HepG2 (cell line): ENCODE measurements at regions not wholly inside any gene's neighbourhood (a gene's known extent, or its start where the extent isn't known, plus 50 kb on each side); places are given as distances from the start of the nearest gene placed in this dataset.

Experiments
- CREB1 ChIP-seq, 2 experiments: fragments of 450-650 bp in 1 of 2; IDR thresholded peaks; 2 replicates each; pipeline ENCODE4 v1.6.1; 2016 to 2017; ENCODE audit warnings: control low read depth in 1 of 2, mild to moderate bottlenecking in 1 of 2, missing compliant biosample characterization in 1 of 2, missing genetic modification characterization in 1 of 2
- EEA1 ChIP-seq: sonication (generic); formaldehyde crosslinking; IDR thresholded peaks from 2 replicates; pipeline ENCODE4 v1.5.1; 2020; ENCODE audit warnings: mild to moderate bottlenecking, missing genetic modification reagents, borderline replicate concordance
- FIP1L1 ChIP-seq: fragments of 200-400 bp; formaldehyde crosslinking; IDR thresholded peaks from 2 replicates; pipeline ENCODE4 v1.6.1; 2018; ENCODE audit warnings: low read depth, mild to moderate bottlenecking, low read length, moderate library complexity, borderline replicate concordance; ENCODE audit not compliant: insufficient read depth
- FOXP4 ChIP-seq: sonication (generic); formaldehyde crosslinking; IDR thresholded peaks from 2 replicates; pipeline ENCODE4 v1.4.0; 2020; ENCODE audit warnings: missing genetic modification reagents
- GABPA ChIP-seq, 2 experiments: IDR thresholded peaks; 2 replicates each; pipeline ENCODE4 v1.6.1; 2011 to 2016; ENCODE audit warnings: low read depth in 2 of 2, low read length in 1 of 2, missing biosample characterization in 1 of 2, missing genetic modification characterization in 1 of 2
- GFI1 ChIP-seq: sonication (generic); formaldehyde crosslinking; IDR thresholded peaks from 2 replicates; pipeline ENCODE4 v1.5.0; 2020; ENCODE audit warnings: missing genetic modification reagents, mild to moderate bottlenecking, borderline replicate concordance
- KLF11 ChIP-seq: IDR thresholded peaks from 2 replicates; pipeline ENCODE4 v1.6.1; 2016; ENCODE audit warnings: missing compliant biosample characterization
- MED8 ChIP-seq: sonication (generic); formaldehyde crosslinking; IDR thresholded peaks from 2 replicates; pipeline ENCODE4 v1.8.1; 2023; ENCODE audit warnings: mild to moderate bottlenecking, missing genetic modification reagents; ENCODE audit not compliant: insufficient replicate concordance
- MTERF4 ChIP-seq: sonication (generic); formaldehyde crosslinking; IDR thresholded peaks from 2 replicates; pipeline ENCODE4 v1.8.0; 2023; ENCODE audit warnings: mild to moderate bottlenecking, missing genetic modification reagents
- NONO ChIP-seq, 2 experiments: fragments of 450-650 bp in 1 of 2; sonication (generic) in 1 of 2; formaldehyde crosslinking in 1 of 2; IDR thresholded peaks in 1 of 2; conservative IDR thresholded peaks in 1 of 2; 2 replicates each; pipeline versions ENCODE4 v1.6.1 to v1.8.0; 2017 to 2022; ENCODE audit warnings: mild to moderate bottlenecking in 1 of 2, missing genetic modification reagents in 1 of 2, moderate library complexity in 1 of 2
- SNAI1 ChIP-seq: sonication (generic); formaldehyde crosslinking; IDR thresholded peaks from 2 replicates; pipeline ENCODE4 v1.5.0; 2020; ENCODE audit warnings: mild to moderate bottlenecking, missing genetic modification reagents, borderline replicate concordance
- SP2 ChIP-seq: sonication (generic); formaldehyde crosslinking; IDR thresholded peaks from 2 replicates; pipeline ENCODE4 v1.5.1; 2020; ENCODE audit warnings: mild to moderate bottlenecking, missing genetic modification reagents
- THAP8 ChIP-seq: sonication (generic); formaldehyde crosslinking; IDR thresholded peaks from 2 replicates; pipeline ENCODE4 v1.5.1; 2020; ENCODE audit warnings: missing genetic modification reagents, mild to moderate bottlenecking, borderline replicate concordance
- ZBTB10 ChIP-seq: sonication (generic); formaldehyde crosslinking; IDR thresholded peaks from 2 replicates; pipeline ENCODE4 v1.4.0; 2020; ENCODE audit warnings: missing genetic modification reagents, borderline replicate concordance
- ZNF138 ChIP-seq: sonication (generic); formaldehyde crosslinking; IDR thresholded peaks from 2 replicates; pipeline ENCODE4 v1.5.0; 2020; ENCODE audit warnings: mild to moderate bottlenecking, low read depth, missing genetic modification reagents
- ZNF225 ChIP-seq: sonication (generic); formaldehyde crosslinking; IDR thresholded peaks from 2 replicates; pipeline ENCODE4 v1.4.0; 2020; ENCODE audit warnings: mild to moderate bottlenecking, missing genetic modification reagents
- ZNF260 ChIP-seq: sonication (generic); formaldehyde crosslinking; IDR thresholded peaks from 2 replicates; pipeline ENCODE4 v1.4.0; 2020; ENCODE audit warnings: missing genetic modification reagents, low read depth, mild to moderate bottlenecking, borderline replicate concordance
- ZNF281 ChIP-seq: sonication (generic); formaldehyde crosslinking; IDR thresholded peaks from 2 replicates; pipeline ENCODE4 v1.4.0; 2020; ENCODE audit warnings: missing genetic modification reagents, borderline replicate concordance
- TF ChIP-seq, protein P1 (sequence below): sonication (generic); formaldehyde crosslinking; IDR thresholded peaks from 2 replicates; pipeline ENCODE4 v1.8.1; 2023; ENCODE audit warnings: mild to moderate bottlenecking, missing genetic modification reagents, borderline replicate concordance

DNA sequence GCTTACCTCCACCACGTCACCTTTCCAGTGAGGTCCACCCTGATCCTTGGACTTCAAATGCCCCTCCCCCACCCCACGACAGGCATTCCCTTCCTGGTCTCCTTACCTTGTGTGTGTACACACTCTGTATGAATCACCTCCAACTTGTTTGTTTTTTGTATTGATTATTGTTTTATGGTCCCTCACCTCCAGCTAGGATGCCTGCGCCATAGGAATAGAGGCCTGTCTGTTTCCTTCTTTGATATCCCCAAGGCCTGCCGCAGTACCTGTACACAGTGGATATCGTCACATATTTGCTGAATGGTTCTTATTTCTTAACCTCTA is 219.6 kb upstream of the POU3F1 start (continued):
- TF ChIP-seq ZBTB10 (no peak), MED8 (CRISPR knock-in tag) (no peak), THAP8 (no peak), FOXP4 (peak; percentile 87), GABPA (IDR thresholded peaks at IDR 0.05; ENCODE audit: low read depth, low read length) (no peak), GABPA (CRISPR knock-in tag; IDR thresholded peaks at IDR 0.05; ENCODE audit: low read depth) (peak; percentile 44; the same call in 1 of the 2 replicates), GFI1 (CRISPR knock-in tag) (no peak), ZNF281 (peak; percentile 92), SNAI1 (CRISPR knock-in tag) (no peak), ZNF260 (CRISPR knock-in tag) (no peak), ZNF225 (CRISPR knock-in tag) (no peak), CREB1 (IDR thresholded peaks at IDR 0.05) (no peak), CREB1 (CRISPR knock-in tag; IDR thresholded peaks at IDR 0.05) (peak; percentile 88), KLF11 (no peak), NONO (IDR thresholded peaks at IDR 0.05) (no peak), NONO (CRISPR knock-in tag; conservative IDR thresholded peaks at IDR 0.05) (no peak), ZNF138 (CRISPR knock-in tag) (no peak), FIP1L1 (no peak), EEA1 (no peak), MTERF4 (CRISPR knock-in tag) (no peak), SP2 (CRISPR knock-in tag) (no peak)
- TF ChIP-seq, protein P1, sequence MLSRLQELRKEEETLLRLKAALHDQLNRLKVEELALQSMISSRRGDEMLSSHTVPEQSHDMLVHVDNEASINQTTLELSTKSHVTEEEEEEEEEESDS (CRISPR knock-in tag), result no peak
